Activated CD4-positive, alpha-beta T cell treated with anti-CD3 and anti-CD28 coated beads, Interleukin-2, amount 50 U/mL, for 16 hours (primary cell): ENCODE measurements at regions not wholly inside any gene's neighbourhood (a gene's known extent, or its start where the extent isn't known, plus 50 kb on each side); places are given as distances from the start of the nearest gene placed in this dataset.

Experiments used
- DNase-seq: peaks from one replicate; pipeline ENCODE4 v3.0.0-alpha.2; 2020

- DNase-seq, result no peak
These were observed 263.9 kb upstream of the ATP10B start for GRCh38 chr5:161115941-161116340.

GRCh38 chr5:161112371-161112770 is 260.4 kb upstream of the ATP10B start:
- no peak for DNase-seq

DNA sequence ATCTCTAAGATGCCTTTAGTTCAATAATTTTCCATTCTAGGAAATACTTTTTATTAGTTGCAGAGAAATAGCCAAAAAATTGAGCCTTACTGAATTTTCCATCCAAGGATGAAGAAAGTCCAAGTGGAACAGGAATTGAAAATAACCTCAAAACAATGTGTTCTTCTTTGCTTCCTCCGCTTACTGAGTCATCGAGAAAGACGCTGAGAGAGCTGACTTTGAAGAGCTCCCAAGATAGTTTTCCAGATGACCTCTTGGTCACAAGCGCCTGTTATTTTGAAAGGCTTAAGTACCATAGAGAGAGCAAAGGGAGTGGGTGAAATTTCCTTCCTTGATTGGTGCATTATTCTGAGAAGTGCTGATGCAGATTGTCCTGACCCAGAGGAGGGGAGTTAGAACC is 253.5 kb upstream of the ATP10B start:
- no peak for DNase-seq

GRCh38 chr5:161098516-161098915 is 246.5 kb upstream of the ATP10B start:
- DNase-seq, result no peak

GRCh38 chr5:161096581-161096980 is 244.6 kb upstream of the ATP10B start:
- no peak for DNase-seq

DNA sequence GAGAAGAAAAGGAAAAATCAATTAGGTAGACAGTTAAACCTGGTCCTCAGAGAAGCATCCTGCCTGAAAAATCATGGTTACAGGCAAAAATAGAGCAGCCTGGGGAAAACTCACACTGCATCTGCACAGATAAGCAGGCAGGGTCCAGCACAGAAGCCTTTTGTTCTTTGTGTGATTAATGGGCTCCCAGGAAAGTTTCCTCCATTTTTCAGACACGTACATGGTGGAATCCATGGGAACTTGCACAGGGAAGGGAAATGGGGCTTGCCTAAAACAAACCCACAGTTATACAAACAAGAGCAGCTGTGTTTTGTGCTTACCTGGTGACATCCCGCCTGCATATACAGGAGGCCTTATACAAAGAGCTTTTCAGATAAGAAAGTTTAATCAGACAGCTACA is 243.9 kb upstream of the ATP10B start:
- DNase-seq, result no peak

- no peak for DNase-seq
These were observed 242.4 kb upstream of the ATP10B start for GRCh38 chr5:161094411-161094810.

DNA sequence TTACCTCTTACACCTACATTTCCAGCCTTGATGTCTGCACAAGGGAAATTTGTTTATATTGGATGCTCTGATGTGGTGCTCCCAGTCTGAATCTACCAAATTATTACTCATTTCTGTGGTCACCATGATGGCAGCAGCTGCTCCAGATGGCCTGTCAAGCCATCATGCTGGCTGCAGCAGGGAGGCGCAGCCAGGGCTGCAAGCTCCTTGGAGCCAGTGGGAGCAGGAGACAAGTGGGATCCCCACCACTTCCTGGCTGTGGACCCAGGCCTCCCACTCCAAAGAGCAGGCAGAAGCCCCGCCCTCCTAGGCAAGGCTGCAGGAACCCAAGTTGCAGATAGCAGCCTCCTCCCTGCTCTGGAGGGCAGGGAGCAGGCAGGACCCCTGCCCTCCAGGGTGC is 241.1 kb upstream of the ATP10B start:
- DNase-seq, result no peak

DNA sequence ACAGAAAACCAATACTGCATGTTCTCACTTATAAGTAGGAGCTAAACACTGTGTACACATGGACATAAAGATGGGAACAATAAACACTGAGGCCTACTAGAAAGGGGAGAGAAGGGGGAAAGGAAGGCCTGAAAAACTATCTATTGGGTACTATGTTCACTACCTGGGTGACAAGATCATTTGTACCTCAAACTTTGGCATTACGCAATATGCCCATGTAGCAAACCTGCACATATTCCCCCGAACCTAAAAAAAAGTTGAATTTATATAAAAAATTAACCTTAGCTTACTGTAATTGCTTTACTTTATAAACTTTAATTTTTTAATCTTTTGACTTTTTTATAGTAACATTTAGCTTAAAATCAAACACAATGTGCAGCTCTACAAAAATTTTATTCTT is 237.6 kb upstream of the ATP10B start:
- DNase-seq, result no peak

GRCh38 chr5:161086461-161086860 is 234.4 kb upstream of the ATP10B start:
- no peak for DNase-seq

GRCh38 chr5:161085056-161085455 is 233.0 kb upstream of the ATP10B start:
- no peak for DNase-seq

GRCh38 chr5:161084115-161084514 is 232.1 kb upstream of the ATP10B start:
- DNase-seq, result no peak

DNA sequence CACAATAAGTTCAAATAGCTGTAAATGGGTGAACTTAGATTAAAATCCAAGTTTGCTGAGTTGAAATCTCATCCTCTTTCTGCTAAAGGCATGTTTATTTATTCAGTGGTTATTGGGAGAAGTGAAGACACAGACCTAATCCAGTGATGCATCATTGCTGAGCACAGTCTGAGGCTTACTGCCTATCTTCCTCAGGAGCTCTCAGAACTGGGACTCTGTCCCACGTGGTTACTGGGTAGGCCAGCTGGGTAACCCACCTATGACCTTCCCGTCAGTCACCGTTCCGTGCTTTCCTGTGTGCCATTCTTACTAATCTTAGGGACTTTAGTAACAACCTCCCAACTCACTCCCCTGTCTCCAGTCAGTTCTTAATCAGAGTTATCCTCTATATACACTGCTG is 226.8 kb upstream of the ATP10B start:
- no peak for DNase-seq

- no peak for DNase-seq
These were observed 226.0 kb upstream of the ATP10B start for GRCh38 chr5:161077936-161078545.

- DNase-seq, result no peak
These were observed 225.5 kb upstream of the ATP10B start for GRCh38 chr5:161077496-161077895.

GRCh38 chr5:161064781-161065180 is 212.8 kb upstream of the ATP10B start:
- DNase-seq, result no peak

DNA sequence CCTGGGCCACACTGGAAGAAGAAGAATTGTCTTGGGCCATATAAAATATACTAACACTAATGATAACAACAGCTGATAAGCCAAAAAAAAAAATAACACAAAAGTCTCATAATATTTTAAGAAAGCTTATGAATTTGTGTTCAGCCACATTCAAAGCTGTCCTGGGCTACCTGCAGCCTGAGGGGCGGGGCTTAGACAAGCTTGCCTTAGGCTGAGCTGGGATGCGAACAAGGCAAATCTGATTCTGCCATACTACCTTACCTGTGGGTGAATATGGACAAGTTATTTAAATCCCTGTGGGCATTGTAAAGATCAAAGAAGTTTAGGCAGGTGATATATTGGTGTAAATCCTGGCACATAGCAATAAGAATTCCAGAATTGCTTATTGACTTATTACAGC is 212.3 kb upstream of the ATP10B start:
- no peak for DNase-seq

GRCh38 chr5:161058781-161059180 is 206.8 kb upstream of the ATP10B start:
- DNase-seq, result no peak

DNA sequence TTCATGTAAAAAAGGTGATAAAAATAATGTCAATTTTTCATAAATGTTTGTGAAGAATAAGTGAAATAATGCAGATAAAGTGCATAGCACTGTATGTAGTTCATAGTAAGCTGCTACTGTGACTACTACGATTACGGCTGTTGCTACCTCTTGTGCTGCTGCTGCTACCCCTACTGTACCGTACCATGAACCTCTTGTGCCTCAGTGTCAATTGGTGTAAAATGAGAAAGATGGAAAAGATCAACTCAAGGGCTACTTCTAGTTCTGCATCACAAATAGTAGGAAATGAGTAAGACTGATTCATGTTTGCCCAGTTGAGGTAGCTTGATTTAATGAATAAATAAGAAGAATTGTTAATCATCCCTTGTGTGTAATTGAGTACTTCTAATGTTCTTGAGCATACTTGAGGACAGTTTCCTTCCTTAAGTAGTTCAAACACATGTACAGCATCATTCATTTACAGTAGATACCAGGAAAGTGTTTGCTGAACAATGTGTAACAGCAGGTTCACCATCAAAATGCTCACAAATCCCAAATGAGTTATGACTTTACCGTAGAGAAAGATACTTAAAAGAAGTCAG is 200.0 kb upstream of the ATP10B start:
- DNase-seq, result no peak

DNA sequence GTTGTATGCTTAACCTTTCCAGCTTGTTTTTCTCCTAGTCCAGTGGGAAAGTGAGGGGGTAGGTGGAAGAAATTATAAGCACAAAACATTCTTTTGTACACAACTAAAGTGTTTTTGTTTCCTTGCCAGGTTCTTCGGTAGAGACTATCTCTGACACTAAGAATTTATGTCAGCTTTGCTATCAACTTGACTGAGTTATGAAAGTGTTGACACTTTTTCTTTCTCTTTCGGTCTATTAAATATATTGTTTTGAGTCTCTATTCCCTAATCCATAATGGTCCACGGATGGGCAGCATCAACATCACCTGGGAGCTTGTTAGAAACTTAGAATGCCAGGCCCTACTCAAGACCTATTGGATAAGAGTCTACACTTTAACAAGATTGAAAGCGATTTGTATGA is 195.0 kb upstream of the ATP10B start:
- no peak for DNase-seq

DNA sequence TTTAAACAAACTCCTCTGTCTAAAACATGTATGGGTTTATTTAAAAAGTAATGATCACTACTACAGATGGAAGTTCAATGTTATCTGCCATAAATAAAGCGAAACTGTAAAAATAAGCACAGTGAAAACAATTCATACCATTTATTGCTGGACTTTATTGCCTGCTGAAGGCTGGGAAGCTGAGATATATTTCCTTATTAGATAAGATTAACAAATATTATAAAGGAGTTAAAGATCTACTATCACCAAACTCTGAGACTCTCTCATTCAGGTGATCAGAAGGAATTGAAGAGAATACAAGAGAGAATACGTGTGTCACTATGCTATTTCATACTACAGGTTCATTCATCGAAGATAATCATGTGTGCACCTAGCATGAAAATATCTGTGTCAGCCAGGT is 190.9 kb upstream of the ATP10B start:
- DNase-seq, result no peak

- no peak for DNase-seq
These were observed 190.4 kb upstream of the ATP10B start for GRCh38 chr5:161042443-161042842.

GRCh38 chr5:161040818-161041217 is 188.8 kb upstream of the ATP10B start:
- DNase-seq, result no peak

DNA sequence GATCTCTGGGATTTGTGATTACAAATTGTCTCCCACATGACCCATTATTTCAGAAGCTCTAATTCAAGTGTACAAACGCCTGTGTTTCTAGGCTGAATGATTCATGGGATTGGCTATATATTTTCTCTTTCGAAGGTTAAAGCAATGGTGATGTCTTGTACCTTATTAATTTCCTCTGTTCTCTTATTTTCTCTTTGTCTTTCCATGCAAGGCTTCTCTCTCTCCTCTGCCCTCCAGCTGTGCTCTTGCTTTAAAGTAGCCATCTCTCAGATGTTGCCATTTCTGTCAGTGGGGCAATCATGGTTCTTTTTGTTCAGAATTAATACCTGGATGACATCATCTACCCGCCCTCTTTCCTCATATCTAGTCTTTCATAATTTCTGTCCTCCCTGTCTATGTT is 184.3 kb upstream of the ATP10B start:
- DNase-seq, result no peak

GRCh38 chr5:161034451-161034850 is 182.4 kb upstream of the ATP10B start:
- no peak for DNase-seq
